Ectodermal cell (in vitro differentiated cells): ENCODE measurements at regions not wholly inside any gene's neighbourhood (a gene's known extent, or its start where the extent isn't known, plus 50 kb on each side); places are given as distances from the start of the nearest gene placed in this dataset.

Experiments
- H3K27ac ChIP-seq: 2 replicates; pipeline ENCODE4 v1.7.0; 2013; ENCODE audit warnings: mild to moderate bottlenecking, low read depth, low read length; ENCODE audit not compliant: insufficient read depth, poor library complexity, severe bottlenecking
- H3K27me3 ChIP-seq: 2 replicates; pipeline ENCODE4 v1.7.0; 2013; ENCODE audit warnings: mild to moderate bottlenecking, low read length; ENCODE audit not compliant: insufficient read depth, control insufficient read depth, poor library complexity, severe bottlenecking
- H3K36me3 ChIP-seq: one replicate; pipeline ENCODE4 v1.7.0; 2013; ENCODE audit warnings: low read length; ENCODE audit not compliant: control insufficient read depth, insufficient read depth
- H3K4me1 ChIP-seq: one replicate; pipeline ENCODE4 v1.7.0; 2013; ENCODE audit warnings: low read length; ENCODE audit not compliant: control insufficient read depth, insufficient read depth
- H3K4me3 ChIP-seq: 2 replicates; pipeline ENCODE4 v1.7.0; 2013; ENCODE audit warnings: low read depth, low read length, control low read depth; ENCODE audit not compliant: insufficient read depth
- H3K9me3 ChIP-seq: 2 replicates; pipeline ENCODE4 v1.7.0; 2013; ENCODE audit warnings: mild to moderate bottlenecking, low read length, moderate library complexity; ENCODE audit not compliant: control insufficient read depth
- WGBS, 2 experiments: methylation state at CpG; one replicate each; pipeline ENCODE4 v1.1.7; 2013; ENCODE audit warnings: missing lambda C conversion rate in 2 of 2; 5-methylcytosine and 5-hydroxymethylcytosine counted together

- no peak overlapping the region for H3K27ac ChIP-seq
- 59 to 67% methylated on average over 6 of the region's 6 CpGs for WGBS, 2 experiments
- no peaks in the 10 kb centered on the region for H3K4me1 ChIP-seq
- H3K9me3 ChIP-seq, result no peaks in the 10 kb centered on the region
- H3K4me3 ChIP-seq, result no peak overlapping the region
- H3K27me3 ChIP-seq, result no peaks in the 10 kb centered on the region
- H3K36me3 ChIP-seq, result no peaks in the 10 kb centered on the region
These were observed 195.9 kb downstream of the BCR start for GRCh38 chr22:23376256-23376655.

DNA sequence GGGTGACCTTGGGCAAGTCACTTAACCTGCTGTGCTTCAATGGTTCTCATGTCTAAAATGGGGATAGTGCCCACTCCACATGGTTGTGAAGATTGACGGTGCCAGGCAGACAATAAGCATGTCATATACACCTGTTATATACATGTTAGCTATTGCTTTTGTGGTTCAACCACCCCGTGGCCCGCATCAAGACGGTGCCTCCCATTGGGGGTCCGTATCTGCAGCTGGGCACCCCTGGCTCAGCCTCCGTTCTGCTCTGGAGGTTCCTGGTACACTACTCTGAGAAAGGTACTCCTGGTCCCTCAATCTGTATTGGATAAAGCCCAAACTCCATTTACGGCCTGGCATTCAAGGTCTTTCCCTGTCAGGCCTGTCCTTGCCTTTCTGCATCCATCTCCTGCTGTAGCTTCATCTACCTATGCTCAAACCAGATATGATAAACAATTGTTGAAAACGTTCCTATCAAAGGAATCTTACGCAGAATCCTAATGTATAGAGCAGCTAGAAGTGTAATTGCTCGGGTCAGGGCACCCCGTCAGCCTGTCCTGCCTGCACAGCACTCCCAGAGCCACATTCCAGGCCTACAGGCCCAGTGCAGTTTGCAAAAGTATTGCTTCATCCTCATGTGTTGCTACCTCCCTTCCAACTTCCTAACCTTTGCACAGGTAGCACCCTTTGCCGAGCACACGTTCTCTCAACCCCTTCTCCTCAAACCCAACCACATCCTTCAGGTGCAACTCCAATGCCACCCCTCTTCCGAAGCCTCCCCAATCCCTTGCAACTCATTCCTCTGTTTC lies 194.9 kb downstream of the BCR start:
- no peak overlapping the region for H3K4me3 ChIP-seq
- peaks cover under 1% of the 10 kb centered on the region for H3K27me3 ChIP-seq
- H3K4me1 ChIP-seq, result no peaks in the 10 kb centered on the region
- no peaks in the 10 kb centered on the region for H3K9me3 ChIP-seq
- no peak overlapping the region for H3K27ac ChIP-seq
- 86 to 87% methylated on average over 14 of the region's 14 CpGs for WGBS, 2 experiments
- no peaks in the 10 kb centered on the region for H3K36me3 ChIP-seq

DNA sequence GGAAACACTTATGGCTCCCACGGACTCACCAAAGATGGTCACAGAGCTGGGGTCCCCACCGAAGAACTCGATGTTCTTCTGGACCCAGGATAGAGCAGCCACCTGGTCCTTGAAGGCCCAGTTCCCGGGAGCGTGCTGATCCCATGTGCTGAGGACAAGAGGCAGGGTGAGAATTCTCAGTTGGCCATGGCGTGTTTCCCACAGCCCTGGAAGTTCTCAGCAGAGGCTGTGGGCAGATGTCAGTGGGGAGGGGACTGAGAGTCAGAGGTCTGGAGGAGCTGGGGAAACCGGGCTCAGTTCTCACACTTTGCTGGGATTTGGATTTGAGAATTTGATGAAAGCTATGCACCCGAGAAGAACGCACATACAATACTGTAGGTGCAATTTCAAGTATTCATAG lies 193.3 kb downstream of the BCR start:
- no peak overlapping the region for H3K27ac ChIP-seq

DNA sequence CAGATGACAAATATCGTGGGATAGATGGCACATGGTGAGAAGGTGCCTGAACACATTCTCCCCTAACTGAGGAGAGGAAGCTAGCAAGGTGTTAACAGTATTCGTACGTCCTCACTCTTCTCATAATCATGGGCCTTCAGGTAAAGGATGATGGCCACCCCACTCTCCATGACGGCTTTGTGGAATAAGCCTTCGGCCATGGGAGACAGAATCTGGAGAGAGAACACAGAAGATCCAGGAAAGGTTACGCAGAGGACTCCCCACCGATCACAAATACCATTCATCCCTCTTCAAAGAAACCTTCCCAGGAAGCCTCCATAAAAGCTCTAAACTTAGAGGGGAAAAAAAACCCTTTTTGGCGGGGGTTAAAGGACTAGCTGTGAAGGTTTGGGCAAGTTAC lies 189.9 kb downstream of the BCR start:
- H3K4me1 ChIP-seq, result no peaks in the 10 kb centered on the region
- WGBS, 2 experiments, result 33 to 41% methylated on average over 8 of the region's 8 CpGs
- H3K27ac ChIP-seq, result no peak overlapping the region
- no peaks in the 10 kb centered on the region for H3K9me3 ChIP-seq
- no peaks in the 10 kb centered on the region for H3K36me3 ChIP-seq
- H3K27me3 ChIP-seq, result peaks cover 19% of the 10 kb centered on the region
- H3K4me3 ChIP-seq, result no peak overlapping the region

More for the DNA sequence above, 193.3 kb downstream of the BCR start:
- peaks cover 9% of the 10 kb centered on the region for H3K27me3 ChIP-seq
- H3K4me3 ChIP-seq, result no peak overlapping the region
- 93 to 94% methylated on average over 9 of the region's 9 CpGs for WGBS, 2 experiments
- H3K9me3 ChIP-seq, result no peaks in the 10 kb centered on the region
- H3K4me1 ChIP-seq, result no peaks in the 10 kb centered on the region
- no peaks in the 10 kb centered on the region for H3K36me3 ChIP-seq

DNA sequence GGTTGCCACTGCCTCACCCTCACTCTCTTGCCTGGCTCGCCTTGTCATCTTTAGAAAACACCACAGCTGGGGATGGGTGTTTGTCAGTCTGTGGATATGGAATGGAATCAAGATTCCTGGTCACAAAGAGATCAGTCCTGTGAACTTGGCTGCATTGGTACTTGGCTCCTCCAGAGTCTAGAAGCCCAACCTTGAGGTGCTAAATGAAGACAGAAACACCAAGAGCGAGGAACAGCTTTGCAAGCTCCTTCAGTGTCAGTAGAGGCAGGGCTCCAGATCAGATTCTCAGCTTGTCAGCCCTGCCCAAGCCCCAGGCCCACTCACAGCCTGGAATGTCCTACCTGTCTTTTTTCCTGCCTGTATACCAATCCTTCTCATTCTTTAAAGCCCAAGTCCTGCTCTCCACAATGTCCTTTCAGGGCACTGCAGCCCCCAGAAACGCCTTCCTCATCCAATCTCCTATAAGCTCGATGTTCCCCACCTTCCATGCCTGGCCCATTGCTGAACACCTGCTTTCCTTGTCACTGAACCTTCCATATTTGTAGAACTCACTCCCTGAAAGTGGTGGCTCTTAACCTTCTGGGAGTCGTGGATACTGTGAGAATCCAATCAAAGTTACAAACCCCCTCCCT lies 188.9 kb downstream of the BCR start:
- WGBS, 2 experiments, result 82 to 83% methylated on average over 5 of the region's 5 CpGs
- no peaks in the 10 kb centered on the region for H3K9me3 ChIP-seq
- no peaks in the 10 kb centered on the region for H3K4me1 ChIP-seq
- no peak overlapping the region for H3K4me3 ChIP-seq
- no peaks in the 10 kb centered on the region for H3K36me3 ChIP-seq
- H3K27ac ChIP-seq, result no peak overlapping the region
- H3K27me3 ChIP-seq, result peaks cover 19% of the 10 kb centered on the region
